Activated CD4-positive, alpha-beta T cell treated with anti-CD3 and anti-CD28 coated beads, Interleukin-2, Interleukin-6, amounts not matched to agents 100 ng/mL and 50 ng/mL, durations not matched to agents 16 hours and 8 hours (primary cell): ENCODE measurements at regions not wholly inside any gene's neighbourhood (a gene's known extent, or its start where the extent isn't known, plus 50 kb on each side); places are given as distances from the start of the nearest gene placed in this dataset.

Experiments
- DNase-seq: peaks from one replicate; pipeline ENCODE4 v3.0.0-alpha.2; 2020

DNA sequence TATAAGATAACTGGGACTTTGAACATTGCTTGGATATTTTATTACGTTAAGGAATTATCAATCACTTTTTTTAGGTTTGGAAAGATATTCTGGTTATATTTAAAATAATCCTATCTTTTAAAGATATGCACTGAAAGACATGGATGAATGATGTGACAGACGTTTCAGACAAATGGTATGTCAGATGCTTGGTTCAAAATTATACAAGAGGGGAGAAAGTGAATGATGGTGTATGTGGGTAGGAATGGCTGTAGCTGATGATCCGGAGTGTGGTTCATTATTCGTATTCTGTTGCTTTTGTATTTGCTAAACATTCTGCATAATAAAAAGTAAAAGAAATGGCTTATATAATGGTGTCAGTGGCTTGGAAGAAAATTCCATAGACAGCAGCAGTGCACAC is 51.0 kb upstream of the SNRPB2 start:
- DNase-seq = no peak

DNA sequence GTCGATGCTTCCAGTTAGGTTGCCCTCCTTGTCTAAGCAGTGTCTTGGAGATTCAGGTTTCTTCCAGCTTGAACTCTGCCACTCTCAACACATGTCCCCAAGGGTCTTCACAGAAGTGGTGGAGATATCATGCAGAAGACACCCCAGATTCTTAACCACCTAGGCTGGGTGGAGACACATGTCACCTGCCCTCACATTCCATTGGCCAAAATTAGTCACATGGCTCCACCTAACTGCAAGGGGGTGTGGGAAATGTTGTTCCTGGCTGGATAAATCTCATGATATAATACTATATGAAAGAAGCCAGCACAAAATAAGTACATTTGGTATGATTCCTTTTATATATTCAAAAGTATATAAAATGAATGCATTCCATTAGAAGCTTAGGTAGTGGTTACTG is 52.9 kb upstream of the SNRPB2 start:
- DNase-seq = no peak

DNA sequence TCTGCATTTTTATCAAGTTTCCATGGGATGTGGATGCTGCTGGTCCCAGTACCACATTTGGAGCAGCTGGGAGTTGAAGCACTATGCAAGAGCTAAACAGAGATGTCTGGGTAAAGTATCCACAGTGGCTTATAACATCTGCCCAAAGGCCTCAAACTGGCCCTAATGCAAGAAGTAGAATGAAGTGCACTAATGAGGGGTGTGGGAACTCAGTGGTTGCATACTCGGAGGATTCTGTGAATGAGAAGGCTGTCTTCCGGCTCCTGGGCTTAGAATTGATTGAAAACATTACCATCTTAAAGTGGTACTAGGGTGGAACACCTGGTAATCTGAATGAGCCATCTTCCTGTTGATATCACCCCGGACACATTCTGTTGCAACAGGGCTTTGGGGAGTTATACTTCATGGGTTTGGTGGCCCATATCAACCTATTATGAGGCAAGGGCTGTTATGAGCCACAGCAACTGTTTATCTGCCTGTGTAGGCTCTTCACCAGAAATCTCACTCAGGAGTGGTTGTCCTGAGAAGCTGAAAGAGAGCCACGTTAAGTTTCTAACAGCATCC is 54.7 kb upstream of the SNRPB2 start:
- peak; percentile 59 for DNase-seq

DNA sequence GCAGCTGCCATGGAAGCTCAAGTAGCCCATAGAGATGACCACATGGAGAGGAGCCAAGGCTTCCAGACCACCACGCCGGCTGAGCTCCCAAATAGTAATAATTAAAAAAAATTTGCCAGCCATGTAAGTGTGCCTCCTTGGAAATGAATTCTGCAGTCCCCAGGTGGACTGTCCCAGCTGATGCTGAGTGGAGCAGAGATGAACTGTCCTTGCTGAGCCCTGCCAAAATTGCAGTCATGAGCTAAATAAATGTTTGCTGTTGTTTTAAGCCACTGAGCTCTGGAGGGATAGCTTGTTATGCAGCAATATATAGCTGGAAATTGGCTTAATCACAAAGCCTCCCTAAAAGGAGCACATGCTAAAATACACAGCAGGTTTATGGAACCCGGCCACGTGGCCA is 55.6 kb upstream of the SNRPB2 start:
- no peak for DNase-seq

DNA sequence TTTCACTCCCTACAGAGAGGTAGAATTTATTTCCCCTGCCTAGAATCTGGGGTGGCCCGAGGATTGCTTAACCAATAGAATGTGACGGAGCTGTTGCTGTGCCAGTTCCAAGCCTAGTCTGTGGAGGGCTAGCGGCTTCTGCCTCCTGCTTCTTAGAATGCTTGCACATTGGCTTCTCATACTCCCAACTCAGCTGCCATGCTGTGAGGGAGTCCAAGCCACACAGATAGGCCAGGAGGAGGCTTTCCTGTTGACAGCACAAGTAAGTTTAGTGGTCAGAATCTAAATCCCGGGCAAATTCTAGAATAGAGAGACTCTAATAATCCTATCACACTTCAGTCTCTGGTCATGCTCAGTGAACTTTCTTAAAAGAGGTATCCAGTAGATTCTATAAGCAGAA is 57.5 kb upstream of the SNRPB2 start:
- DNase-seq = no peak

DNA sequence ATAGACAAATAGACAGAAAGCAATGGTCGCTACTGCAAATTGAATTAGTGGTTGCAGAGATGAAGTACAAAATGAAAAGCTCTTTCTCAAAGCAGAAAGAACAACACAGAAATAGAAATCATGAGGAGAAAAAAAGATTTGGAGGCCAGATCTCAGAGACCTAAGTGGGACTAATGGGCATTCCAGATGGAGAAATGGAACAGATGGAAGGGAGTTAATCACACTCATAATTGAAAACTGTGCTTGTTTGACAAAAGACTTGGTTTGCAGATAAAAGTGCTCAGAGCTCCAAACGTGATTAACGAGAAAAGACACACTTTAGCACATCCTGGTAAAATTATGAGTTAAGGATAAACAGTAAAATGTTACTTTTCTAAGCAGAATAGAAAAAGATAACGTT is 58.1 kb upstream of the SNRPB2 start:
- DNase-seq = no peak

DNA sequence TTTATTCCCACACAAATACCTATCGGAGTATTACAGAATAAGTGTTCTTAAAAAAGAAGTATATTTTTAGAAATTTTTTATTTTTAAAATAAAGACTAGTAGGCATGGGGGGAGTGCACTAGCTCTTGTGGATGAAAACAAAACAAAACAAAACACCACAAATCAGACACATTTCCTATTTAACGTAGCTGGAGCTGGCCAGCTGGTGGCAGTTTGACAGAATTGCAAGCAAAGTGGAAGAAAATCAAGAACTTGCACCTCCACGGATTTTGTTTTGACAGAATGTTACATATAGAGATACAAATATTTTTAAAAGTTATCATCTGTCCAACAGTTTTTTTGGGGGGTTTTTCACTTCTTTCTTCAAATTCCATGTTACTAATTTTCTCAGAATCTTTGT is 63.6 kb upstream of the SNRPB2 start:
- DNase-seq = no peak

DNA sequence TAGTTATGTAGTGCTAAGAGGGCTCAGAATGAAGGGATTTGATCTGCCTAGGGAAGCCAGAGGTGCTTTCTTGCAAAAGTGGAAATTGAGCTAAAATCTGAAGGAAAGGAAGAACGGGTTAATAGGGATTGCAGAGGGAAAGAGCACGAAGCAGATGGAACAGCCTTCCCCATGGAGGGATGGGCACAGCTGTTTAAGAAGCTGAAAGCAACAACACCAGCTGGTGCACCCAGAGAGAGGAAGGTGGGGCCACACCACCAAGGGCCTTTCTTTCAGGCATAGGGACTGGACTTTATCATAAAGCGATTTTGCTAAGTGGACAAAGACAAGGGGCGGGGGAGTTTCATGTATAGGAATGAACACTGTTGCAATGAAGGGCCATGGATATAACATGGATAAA is 65.8 kb upstream of the SNRPB2 start:
- no peak for DNase-seq

DNA sequence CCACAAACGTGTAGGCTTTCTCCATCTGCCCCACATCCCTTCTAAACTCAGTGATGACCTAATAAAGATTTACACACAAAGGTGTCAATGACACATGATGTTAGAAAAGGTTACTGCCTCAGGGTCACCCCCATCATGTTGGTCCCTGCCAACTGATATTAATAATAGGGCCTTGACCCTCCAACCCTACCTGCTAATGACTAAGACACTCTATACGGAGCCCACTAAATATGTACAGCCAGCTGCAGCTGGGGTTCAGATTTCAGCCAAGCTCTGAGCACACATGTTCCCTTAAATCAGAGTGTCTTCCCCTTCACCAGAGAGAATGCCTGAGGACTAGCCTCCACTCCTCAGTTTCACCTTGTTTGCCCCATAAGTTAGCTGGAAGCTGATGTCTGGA is 67.4 kb upstream of the SNRPB2 start:
- DNase-seq = no peak

DNA sequence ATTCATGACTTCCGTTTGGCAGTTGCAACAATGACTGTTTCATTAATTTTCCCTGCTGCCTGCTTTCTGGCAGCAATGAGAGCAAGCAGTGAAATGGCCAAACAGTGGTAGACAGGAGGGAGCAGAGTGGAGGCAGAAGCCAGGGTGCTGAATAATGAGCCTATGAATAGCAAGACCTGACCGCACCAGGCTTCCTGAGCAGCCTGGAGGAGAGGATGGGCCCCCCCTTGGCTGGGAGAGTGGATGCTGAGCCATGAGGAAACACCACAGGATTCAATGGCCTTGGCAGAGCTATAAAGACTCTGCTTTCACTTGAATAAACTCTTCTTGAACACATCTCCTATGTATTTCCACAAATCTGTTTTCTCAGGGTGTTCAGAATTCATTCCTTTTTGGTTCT is 68.1 kb upstream of the SNRPB2 start:
- DNase-seq = no peak

DNA sequence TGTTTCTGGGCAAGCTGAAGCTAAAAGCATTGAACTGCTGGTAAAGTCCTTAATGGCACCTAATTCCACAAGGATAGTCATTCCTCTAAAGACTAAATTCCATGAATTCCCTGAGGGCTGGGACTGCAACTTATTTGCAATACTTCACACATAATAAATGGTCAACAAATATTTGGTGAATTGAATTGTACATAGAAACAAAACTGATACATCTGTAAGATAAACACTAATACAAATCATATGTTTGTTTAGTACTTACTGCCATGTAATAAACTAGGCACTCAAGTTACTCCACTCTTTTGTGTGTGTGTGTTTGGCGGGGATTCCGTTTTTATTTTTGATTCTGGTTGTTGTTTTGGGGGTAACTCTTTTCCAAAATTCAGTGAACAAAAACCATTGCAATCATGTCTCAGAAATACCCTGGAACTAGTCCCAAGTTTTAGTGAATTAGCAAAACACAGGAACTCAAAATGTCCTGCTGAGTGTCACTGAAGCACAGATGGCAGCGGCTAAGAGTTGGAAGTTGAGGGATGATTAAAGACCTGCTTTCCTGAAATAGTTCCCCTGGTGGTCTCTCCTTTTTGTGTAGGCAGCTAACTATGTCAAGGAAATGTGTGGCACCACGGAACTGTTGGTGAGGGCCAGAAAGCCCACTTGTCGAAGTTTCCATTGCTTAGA is 74.8 kb upstream of the SNRPB2 start:
- no peak for DNase-seq

DNA sequence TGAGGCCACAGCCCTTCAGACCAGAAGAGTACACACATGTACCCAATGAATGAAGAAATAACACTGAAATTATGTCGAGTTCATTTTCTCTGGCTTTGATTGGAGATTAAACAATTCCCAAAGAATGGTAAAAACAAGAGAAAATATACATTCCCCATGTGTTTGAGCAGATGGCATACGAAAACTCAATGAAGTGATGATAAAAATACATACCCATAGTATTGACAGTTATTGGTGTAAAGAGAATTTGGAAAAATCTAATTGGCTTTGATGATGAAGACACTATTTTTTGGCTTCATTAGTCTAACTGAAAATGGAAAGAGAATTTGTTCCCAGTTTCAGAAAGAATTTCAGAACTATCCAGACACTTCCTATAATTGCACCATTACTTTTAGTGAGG is 76.6 kb upstream of the SNRPB2 start:
- no peak for DNase-seq

DNA sequence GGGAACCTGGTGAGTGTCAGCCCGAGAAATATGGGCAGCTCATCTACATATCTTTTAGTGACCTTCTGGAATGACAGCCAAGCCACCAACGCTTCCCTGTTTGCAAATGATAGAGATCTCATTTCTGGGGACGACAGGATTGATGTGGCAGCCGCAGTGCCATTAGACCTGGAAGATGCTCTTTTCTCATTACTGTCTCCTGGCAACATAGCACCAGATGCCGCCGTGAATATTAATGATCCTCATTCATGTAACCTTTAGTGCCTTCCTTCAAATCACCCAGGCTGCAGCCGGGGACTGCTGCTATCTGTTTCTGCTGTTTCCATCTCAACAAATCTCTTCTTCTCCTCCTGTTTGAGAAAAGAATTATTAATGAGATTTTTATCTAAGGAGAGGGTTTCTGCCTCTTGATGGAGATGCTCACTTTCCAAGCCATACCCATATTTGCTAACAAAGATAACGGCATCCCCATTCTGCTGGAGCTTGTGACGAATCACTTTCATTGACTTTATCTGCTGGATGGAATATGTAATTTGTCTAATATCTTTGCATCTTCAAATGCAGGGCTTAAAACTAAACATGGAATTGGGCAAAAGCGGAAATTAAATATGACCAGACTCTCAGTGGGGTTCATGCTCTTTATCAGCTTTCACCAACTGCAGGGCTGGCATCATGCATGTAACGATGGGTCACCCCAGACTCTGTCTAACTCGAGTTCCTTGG is 74.8 kb upstream of the KIF16B start:
- DNase-seq = no peak

DNA sequence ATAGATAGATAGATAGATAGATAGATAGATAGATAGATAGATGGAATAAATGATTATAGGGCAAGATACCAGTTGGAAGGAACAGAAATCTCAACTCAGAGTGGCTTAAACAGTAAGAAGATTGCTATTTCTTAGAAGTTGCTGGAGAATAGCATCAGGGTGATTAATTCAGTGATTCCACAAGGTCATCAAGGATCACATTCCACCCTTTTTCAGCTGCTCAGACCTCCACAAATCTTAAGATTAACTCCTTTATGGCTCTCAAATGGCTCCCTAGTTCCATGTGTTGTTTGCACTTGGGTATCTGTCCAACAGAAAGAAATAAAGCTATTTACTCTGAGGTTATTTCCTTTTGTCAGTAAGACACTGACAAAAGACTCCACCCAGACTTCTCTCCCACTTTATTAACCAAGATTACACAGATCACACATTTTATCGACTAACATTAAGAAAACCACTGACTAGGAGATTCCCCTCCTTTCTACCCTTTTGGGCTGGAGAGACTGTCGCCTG is 68.3 kb upstream of the KIF16B start:
- no peak for DNase-seq

DNA sequence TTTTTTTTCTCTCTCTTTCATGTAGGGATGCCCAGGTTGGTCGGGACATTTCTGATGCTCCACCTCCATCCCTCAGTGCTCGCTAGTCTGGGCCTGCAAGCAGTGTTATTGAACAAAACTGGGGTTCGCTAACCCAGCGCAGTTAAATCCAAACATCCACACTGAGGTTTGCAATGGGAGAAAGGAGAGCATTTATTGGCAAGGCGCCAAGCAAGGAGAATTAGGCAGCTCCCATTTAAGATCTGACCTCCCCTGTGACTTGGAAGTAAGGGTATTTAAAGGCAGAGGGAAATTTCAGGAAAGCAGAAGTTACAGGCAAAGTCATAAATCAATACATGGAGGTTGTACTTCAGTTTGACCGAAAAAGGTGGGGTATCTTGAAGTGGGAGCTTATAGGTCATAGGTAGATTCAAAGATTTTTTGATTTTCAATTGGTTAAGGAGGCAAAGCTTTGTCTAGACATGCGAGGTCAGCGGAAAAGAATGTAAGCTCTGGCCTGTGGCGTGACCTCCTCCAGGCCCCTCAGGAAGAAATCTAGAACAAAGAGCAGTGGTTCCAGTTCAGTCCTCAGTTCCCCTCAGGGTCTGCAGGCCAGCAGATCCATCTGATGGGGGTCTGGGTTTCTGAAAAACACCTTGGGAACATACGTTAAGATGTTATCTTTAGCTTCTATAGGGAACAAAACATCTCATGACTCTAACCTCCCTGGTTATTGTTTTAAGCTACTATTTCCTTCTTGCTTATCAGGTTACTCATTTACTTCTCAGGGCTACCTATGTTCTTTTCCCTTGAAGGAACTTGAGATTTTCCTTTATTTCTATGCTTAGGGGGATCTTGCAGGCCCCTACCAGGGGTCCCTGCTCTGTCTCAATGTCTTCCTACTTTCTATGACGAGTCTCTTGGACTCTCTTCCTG is 66.0 kb upstream of the KIF16B start:
- no peak for DNase-seq

DNA sequence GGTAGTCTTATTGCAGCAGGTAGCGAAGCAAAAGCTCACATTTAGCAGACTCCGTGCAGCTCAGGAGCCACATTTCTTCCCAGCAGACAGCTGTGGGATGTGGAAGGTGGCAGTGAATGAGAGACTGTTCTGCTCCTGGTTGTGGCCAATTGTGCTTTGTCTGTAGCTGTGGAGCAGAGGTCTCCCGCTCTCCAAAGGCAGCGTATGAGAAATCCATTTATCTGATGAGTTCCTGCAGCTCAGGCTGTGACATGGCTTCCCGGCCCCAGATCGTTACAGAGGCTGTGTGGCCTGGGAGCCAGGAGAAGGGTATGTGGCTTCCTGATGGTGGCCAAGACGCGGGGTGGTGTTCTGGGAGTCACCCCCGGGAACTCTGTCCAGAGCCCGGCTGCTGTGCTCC is 64.5 kb upstream of the KIF16B start:
- no peak for DNase-seq

DNA sequence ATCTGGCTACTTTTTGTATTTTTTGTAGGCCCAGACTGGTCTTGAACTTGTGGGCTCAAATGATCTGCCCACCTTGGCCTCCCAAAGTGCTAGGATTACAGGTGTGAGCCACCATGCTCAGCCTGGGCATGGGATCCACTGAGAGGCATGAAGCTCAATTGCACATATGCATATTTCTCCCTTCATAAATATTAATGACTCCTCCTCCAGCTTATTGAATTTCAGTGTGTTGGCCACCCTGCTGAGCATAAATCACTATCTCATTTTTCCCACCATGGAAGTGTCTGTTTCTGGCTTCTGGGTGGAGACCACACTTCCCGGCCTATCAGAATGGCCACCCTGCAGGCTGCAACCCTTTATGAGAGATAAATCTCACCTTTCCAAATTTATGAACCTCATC is 53.6 kb upstream of the KIF16B start:
- DNase-seq = no peak

DNA sequence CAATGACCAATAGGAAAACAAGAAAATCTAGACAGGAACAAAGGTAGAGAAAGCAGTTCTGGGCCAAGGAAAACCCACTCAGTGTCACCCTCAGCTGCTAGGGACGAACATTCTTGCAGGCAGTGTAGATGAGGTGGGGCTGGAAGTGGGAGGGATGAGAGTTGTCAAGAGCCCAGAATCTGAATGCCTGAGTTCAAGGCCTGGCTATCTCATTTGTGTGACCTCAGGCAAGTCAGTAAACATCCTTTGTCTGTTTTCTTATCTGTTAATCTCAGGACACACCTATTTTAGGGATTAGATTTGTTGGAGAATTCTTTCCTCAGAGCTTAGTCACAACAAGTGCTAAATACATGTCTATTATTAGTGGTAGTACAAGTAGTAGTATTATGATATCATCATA is 50.9 kb upstream of the KIF16B start:
- DNase-seq = no peak
